SK-N-SH treated with all-trans-retinoic acid at 6 μM for 48 hours (cell line): ENCODE measurements at regions not wholly inside any gene's neighbourhood (a gene's known extent, or its start where the extent isn't known, plus 50 kb on each side); places are given as distances from the start of the nearest gene placed in this dataset.

Source experiments
- ATAC-seq: fragments of 200-7000 bp; cut with Tn5 transposase; 3 replicates; pipeline ENCODE4 v1.9.1; 2020; ENCODE audit warnings: mild to moderate bottlenecking, moderate library complexity
- ARNTL ChIP-seq: fragments of 450-650 bp; formaldehyde crosslinking; IDR thresholded peaks from 2 replicates; pipeline ENCODE4 v1.5.0; 2020; ENCODE audit warnings: low read depth, mild to moderate bottlenecking, moderate library complexity, borderline replicate concordance
- BACH2 ChIP-seq: fragments of 250-450 bp; sonication (Bioruptor Pico); IDR thresholded peaks from 2 replicates; pipeline ENCODE4 v1.9.0; 2021; ENCODE audit warnings: mild to moderate bottlenecking, borderline replicate concordance
- CSDC2 ChIP-seq: fragments of 250-450 bp; sonication (Bioruptor Pico); IDR thresholded peaks from 2 replicates; pipeline ENCODE4 v1.5.0; 2020; ENCODE audit warnings: mild to moderate bottlenecking, moderate library complexity
- ESRRG ChIP-seq: fragments of 250-450 bp; sonication (Bioruptor Pico); IDR thresholded peaks from 2 replicates; pipeline ENCODE4 v1.6.1; 2021; ENCODE audit warnings: mild to moderate bottlenecking
- GLIS3 ChIP-seq: fragments of 250-450 bp; sonication (Bioruptor Pico); IDR thresholded peaks from 2 replicates; pipeline ENCODE4 v1.5.0; 2020; ENCODE audit warnings: mild to moderate bottlenecking, moderate library complexity
- ISL1 ChIP-seq: fragments of 250-450 bp; sonication (Bioruptor Pico); IDR thresholded peaks from 2 replicates; pipeline ENCODE4 v2.1.2; 2022; ENCODE audit warnings: mild to moderate bottlenecking, moderate library complexity
- OSR1 ChIP-seq: fragments of 250-450 bp; sonication (Bioruptor Pico); IDR thresholded peaks from 2 replicates; pipeline ENCODE4 v1.8.0; 2022; ENCODE audit warnings: moderate library complexity, mild to moderate bottlenecking, inconsistent platforms
- PATZ1 ChIP-seq: fragments of 250-450 bp; sonication (Bioruptor Pico); IDR thresholded peaks from 2 replicates; pipeline ENCODE4 v1.8.0; 2020; ENCODE audit warnings: mild to moderate bottlenecking, moderate library complexity, borderline replicate concordance
- POU6F1 ChIP-seq: fragments of 250-450 bp; sonication (Bioruptor Pico); IDR thresholded peaks from 2 replicates; pipeline ENCODE4 v1.8.0; 2021; ENCODE audit warnings: low read depth, mild to moderate bottlenecking, moderate library complexity, borderline replicate concordance
- PPARA ChIP-seq: fragments of 250-450 bp; sonication (Bioruptor Pico); IDR thresholded peaks from 2 replicates; pipeline ENCODE4 v1.5.0; 2020; ENCODE audit warnings: mild to moderate bottlenecking, borderline replicate concordance
- RARB ChIP-seq: fragments of 250-450 bp; sonication (Bioruptor Pico); IDR thresholded peaks from 2 replicates; pipeline ENCODE4 v1.8.0; 2021; ENCODE audit warnings: mild to moderate bottlenecking, moderate library complexity
- TCF4 ChIP-seq: fragments of 250-450 bp; sonication (Bioruptor Pico); IDR thresholded peaks from 2 replicates; pipeline ENCODE4 v1.8.0; 2021; ENCODE audit warnings: mild to moderate bottlenecking, moderate library complexity, borderline replicate concordance
- TOX ChIP-seq: fragments of 250-450 bp; sonication (Bioruptor Pico); IDR thresholded peaks from 2 replicates; pipeline ENCODE4 v1.8.0; 2021; ENCODE audit warnings: mild to moderate bottlenecking, moderate library complexity, borderline replicate concordance
- TSHZ2 ChIP-seq: fragments of 250-450 bp; sonication (Bioruptor Pico); IDR thresholded peaks from 2 replicates; pipeline ENCODE4 v1.5.0; 2020; ENCODE audit warnings: mild to moderate bottlenecking, moderate library complexity
- ZC3H10 ChIP-seq: fragments of 250-450 bp; sonication (Bioruptor Pico); IDR thresholded peaks from 2 replicates; pipeline ENCODE4 v1.5.1; 2021; ENCODE audit warnings: mild to moderate bottlenecking, moderate library complexity
- ZFP3 ChIP-seq: fragments of 250-450 bp; sonication (Bioruptor Pico); IDR thresholded peaks from 2 replicates; pipeline ENCODE4 v1.5.0; 2020; ENCODE audit warnings: mild to moderate bottlenecking, moderate library complexity
- ZFP30 ChIP-seq: fragments of 450-650 bp; formaldehyde crosslinking; IDR thresholded peaks from 2 replicates; pipeline ENCODE4 v1.5.0; 2022; ENCODE audit warnings: mild to moderate bottlenecking, moderate library complexity
- ZNF70 ChIP-seq: fragments of 450-650 bp; formaldehyde crosslinking; IDR thresholded peaks from 2 replicates; pipeline ENCODE4 v1.5.0; 2020; ENCODE audit warnings: mild to moderate bottlenecking, moderate library complexity
- ZNF8 ChIP-seq: fragments of 450-650 bp; formaldehyde crosslinking; IDR thresholded peaks from 2 replicates; pipeline ENCODE4 v1.5.0; 2020; ENCODE audit warnings: mild to moderate bottlenecking, moderate library complexity

DNA sequence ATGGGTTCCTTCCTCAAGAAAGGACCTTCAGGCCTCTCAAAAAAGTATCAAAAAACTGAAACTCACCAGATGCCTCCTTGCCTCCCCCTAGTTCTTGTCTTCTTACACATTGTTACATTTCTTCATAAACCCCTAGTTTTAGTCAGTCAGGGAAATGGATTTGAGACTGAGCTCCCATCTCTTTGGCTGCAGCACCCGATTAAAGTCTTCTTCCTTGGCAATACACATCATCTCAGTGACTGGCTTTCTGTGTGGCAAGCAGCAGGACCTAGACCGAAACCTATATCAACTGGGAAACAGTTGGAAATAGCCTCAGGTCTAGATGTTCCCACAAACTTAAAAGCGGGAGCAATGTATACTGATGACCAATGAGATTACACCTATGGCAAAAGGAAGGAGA lies 512.2 kb upstream of the PKDCC start:
- ATAC-seq, result no peak
- TF ChIP-seq ARNTL (CRISPR knock-in tag) (no peak), ZNF70 (CRISPR knock-in tag) (no peak), TSHZ2 (CRISPR knock-in tag) (no peak), PATZ1 (CRISPR knock-in tag) (no peak), OSR1 (CRISPR knock-in tag) (no peak), ZNF8 (no peak), PPARA (CRISPR knock-in tag) (no peak), GLIS3 (no peak), POU6F1 (no peak), BACH2 (CRISPR knock-in tag) (no peak), ZC3H10 (CRISPR knock-in tag) (no peak), ISL1 (CRISPR knock-in tag) (no peak), CSDC2 (no peak), RARB (no peak), TCF4 (CRISPR knock-in tag) (no peak), TOX (no peak)

GRCh38 chr2:41540272-41540998 lies 507.4 kb upstream of the PKDCC start:
- no peak for ATAC-seq
- TF ChIP-seq TSHZ2 (CRISPR knock-in tag) (no peak), RARB (no peak), ARNTL (CRISPR knock-in tag) (no peak), ZFP30 (CRISPR knock-in tag) (no peak), BACH2 (CRISPR knock-in tag) (no peak), PPARA (CRISPR knock-in tag) (no peak), GLIS3 (no peak), ISL1 (CRISPR knock-in tag) (no peak), CSDC2 (no peak)

DNA sequence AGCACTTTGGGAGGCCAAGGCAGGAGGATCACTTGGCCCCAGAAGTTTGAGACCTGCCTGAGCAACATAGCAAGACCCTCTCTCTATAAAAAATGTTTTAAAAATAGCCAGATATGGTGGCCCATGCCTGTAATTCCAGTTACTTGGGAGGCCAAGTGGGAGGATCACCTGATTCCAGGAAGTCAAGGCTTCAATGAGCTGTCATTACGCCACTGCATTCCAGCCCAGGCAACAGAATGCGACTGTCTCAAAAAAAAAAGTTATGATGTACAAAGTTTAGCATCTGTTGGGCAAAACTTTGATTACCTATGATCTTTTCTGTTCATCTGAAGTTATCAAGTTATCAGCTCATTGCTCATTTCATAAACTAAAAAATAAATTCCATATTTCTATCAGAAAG lies 504.1 kb upstream of the PKDCC start:
- TF ChIP-seq ZNF70 (CRISPR knock-in tag) (no peak), TOX (no peak)
- no peak for ATAC-seq

- ATAC-seq, result no peak
- no peak for TF ChIP-seq PATZ1 (CRISPR knock-in tag)
- TF ChIP-seq ZFP3 (CRISPR knock-in tag), result no peak
- no peak for TF ChIP-seq BACH2 (CRISPR knock-in tag)
- no peak for TF ChIP-seq ARNTL (CRISPR knock-in tag)
- TF ChIP-seq ZFP30 (CRISPR knock-in tag), result no peak
- no peak for TF ChIP-seq OSR1 (CRISPR knock-in tag)
- TF ChIP-seq GLIS3, result no peak
- TF ChIP-seq ESRRG (CRISPR knock-in tag), result no peak
Measured at GRCh38 chr2:41544709-41545108, 503.1 kb upstream of the PKDCC start.
